Right lobe of liver (tissue), 4 donors: ENCODE measurements at regions not wholly inside any gene's neighbourhood (a gene's known extent, or its start where the extent isn't known, plus 50 kb on each side); places are given as distances from the start of the nearest gene placed in this dataset.

Experiments used
- CTCF ChIP-seq, 4 donors: fragments of 200-600 bp in 3 of 4; fragments of 450-650 bp in 1 of 4; IDR thresholded peaks; one replicate each; pipeline versions ENCODE4 v1.5.1 to v1.8.0; 2016 to 2022; ENCODE audit warnings: antibody characterized with exemption in 4 of 4, mild to moderate bottlenecking in 2 of 4
- POLR2A ChIP-seq: fragments of 450-650 bp; IDR thresholded peaks from one replicate; pipeline ENCODE4 v1.6.1; 2017; ENCODE audit warnings: antibody characterized with exemption, mild to moderate bottlenecking
- donor health status: DM: no; HTN: no; CAD: no.
- donor health status: DM: no; HTN: no; CAD: no.
- donor health status: DM: no; HTN: yes; CAD: no.

DNA sequence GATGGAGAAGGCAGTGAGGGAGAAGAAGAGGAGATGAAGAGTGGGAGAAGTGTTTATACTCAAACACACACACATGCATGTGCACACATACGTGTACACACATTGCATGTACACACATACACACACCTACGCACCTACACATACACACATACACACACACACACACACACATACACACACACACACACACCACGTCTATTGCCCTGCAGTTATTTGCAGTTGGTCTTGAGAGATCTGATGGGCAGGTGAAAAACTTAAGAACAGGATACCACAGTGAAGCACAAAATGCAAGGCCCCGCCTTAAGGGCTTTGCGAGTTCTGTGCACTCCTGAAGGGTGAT lies 190.2 kb downstream of the MYCN start:
- TF ChIP-seq CTCF (IDR thresholded peaks at IDR 0.05) (no peak), POLR2A (no peak)
